ENCODE measurements at regions not wholly inside any gene's neighbourhood (a gene's known extent, or its start where the extent isn't known, plus 50 kb on each side); places are given as distances from the start of the nearest gene placed in this dataset.

- DNase-seq (ENCODE audit: low read depth) = no peak
- no peak overlapping the region for H3K4me3 ChIP-seq (ENCODE audit: low read depth, low read length)
- TF ChIP-seq, protein P1, sequence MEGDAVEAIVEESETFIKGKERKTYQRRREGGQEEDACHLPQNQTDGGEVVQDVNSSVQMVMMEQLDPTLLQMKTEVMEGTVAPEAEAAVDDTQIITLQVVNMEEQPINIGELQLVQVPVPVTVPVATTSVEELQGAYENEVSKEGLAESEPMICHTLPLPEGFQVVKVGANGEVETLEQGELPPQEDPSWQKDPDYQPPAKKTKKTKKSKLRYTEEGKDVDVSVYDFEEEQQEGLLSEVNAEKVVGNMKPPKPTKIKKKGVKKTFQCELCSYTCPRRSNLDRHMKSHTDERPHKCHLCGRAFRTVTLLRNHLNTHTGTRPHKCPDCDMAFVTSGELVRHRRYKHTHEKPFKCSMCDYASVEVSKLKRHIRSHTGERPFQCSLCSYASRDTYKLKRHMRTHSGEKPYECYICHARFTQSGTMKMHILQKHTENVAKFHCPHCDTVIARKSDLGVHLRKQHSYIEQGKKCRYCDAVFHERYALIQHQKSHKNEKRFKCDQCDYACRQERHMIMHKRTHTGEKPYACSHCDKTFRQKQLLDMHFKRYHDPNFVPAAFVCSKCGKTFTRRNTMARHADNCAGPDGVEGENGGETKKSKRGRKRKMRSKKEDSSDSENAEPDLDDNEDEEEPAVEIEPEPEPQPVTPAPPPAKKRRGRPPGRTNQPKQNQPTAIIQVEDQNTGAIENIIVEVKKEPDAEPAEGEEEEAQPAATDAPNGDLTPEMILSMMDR (IDR thresholded peaks at IDR 0.05; ENCODE audit: insufficient read depth, low read depth, low read length, missing control alignments) = no peak
Measured at GRCh38 chr4:138916763-138917162, 98.8 kb upstream of the NOCT start.

GRCh38 chr4:138915756-138916155 is 99.8 kb upstream of the NOCT start:
- TF ChIP-seq, protein P1 (IDR thresholded peaks at IDR 0.05; ENCODE audit: insufficient read depth, low read depth, low read length, missing control alignments) = no peak
- DNase-seq (ENCODE audit: low read depth) = no peak
- no peak overlapping the region for H3K4me3 ChIP-seq (ENCODE audit: low read depth, low read length)

- no peak for DNase-seq (ENCODE audit: low read depth)
- no peak overlapping the region for H3K4me3 ChIP-seq (ENCODE audit: low read depth, low read length)
- TF ChIP-seq, protein P1 (IDR thresholded peaks at IDR 0.05; ENCODE audit: insufficient read depth, low read depth, low read length, missing control alignments) = no peak
Measured at GRCh38 chr4:138912704-138913340, 102.8 kb upstream of the NOCT start.

GRCh38 chr4:138911909-138912703 is 103.5 kb upstream of the NOCT start:
- TF ChIP-seq, protein P1 (IDR thresholded peaks at IDR 0.05; ENCODE audit: insufficient read depth, low read depth, low read length, missing control alignments) = no peak
- DNase-seq (ENCODE audit: low read depth) = no peak
- no peak overlapping the region for H3K4me3 ChIP-seq (ENCODE audit: low read depth, low read length)

DNA sequence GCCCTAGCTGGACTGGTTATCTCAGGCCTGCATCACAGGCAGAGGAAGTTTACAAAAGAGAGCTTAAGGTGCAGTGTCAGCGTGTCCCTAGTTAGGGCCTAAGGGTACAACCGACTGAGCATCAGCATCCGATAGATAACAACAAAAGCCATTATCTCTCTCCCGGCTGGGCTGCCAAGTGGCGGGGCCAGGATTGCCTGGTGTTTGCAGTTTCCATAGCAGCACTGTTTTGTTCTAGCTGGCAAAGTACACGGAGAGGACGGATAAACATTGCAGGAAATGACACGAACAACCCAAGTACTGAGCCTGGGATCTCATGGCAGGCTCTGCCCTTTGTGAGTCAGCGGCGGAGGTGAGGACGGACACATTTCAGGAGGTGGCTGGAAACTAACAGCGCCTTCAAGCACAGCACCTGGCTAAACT is 104.7 kb upstream of the NOCT start:
- H3K4me3 ChIP-seq (ENCODE audit: low read depth, low read length) = no peak overlapping the region
- no peak for DNase-seq (ENCODE audit: low read depth)
- TF ChIP-seq, protein P1 (IDR thresholded peaks at IDR 0.05; ENCODE audit: insufficient read depth, low read depth, low read length, missing control alignments) = no peak

DNA sequence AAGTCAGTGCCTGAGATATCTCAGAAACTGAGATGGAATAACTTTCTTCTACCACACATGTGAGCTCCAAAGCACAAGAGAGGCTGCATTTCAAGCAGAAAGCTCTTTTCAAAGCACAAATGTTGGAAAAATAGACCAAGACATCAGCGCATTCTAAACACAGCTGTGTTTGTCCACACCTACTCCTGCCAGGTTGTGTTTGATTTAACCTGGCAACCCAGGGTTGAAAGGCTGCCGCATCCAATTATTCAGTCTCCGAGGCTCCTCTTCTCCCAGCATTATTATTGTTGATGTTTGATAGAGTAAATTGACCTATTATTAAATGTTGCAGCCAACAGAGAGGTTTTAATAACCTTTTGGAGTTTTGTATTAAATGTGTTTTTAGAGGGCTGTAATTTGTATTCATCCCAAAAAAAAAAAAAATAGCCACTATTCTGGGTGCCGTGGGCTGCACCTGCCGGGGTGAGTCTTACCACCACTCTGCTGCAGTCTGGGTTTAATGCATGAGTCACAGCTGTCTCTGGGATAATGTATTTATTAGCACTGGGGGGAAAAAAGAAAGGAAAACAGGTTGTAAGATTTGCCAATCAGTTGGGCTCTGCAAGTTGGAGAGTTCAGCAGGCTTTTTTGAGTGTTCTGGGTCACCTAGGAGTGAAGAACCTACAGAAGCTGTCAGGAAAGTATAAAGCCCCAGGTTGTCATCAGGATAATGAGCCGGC is 105.2 kb upstream of the NOCT start:
- TF ChIP-seq, protein P1 (IDR thresholded peaks at IDR 0.05; ENCODE audit: insufficient read depth, low read depth, low read length, missing control alignments) = no peak
- no peak for DNase-seq (ENCODE audit: low read depth)
- H3K4me3 ChIP-seq (ENCODE audit: low read depth, low read length) = no peak overlapping the region
